Keratinocyte (primary cell): ENCODE measurements at regions not wholly inside any gene's neighbourhood (a gene's known extent, or its start where the extent isn't known, plus 50 kb on each side); places are given as distances from the start of the nearest gene placed in this dataset.

Source experiments
- DNase-seq: peaks from one replicate; pipeline ENCODE4 v3.0.0-alpha.2; 2011; ENCODE audit warnings: low read depth, missing footprints, low spot score
- FAIRE-seq: peaks from 2 replicates; lab custom pipeline; 2011; peaks lifted over from hg19 to GRCh38; lab: Jason Lieb, UNC
- H2AFZ ChIP-seq: 2 replicates; pipeline ENCODE4 v1.6.0; 2012; ENCODE audit warnings: low read length, control low read depth, inconsistent platforms; ENCODE audit not compliant: control insufficient read depth
- H3K27ac ChIP-seq: 2 replicates; pipeline ENCODE4 v1.5.1; 2011; ENCODE audit warnings: low read length; ENCODE audit not compliant: control insufficient read depth, insufficient read depth
- H3K27me3 ChIP-seq: 3 replicates; pipeline ENCODE4 v1.6.0; 2011; ENCODE audit warnings: low read length; ENCODE audit not compliant: control insufficient read depth, insufficient read depth; ENCODE audit errors: extremely low read depth
- H3K36me3 ChIP-seq, 2 experiments: 2 replicates in 1 of 2; 3 replicates in 1 of 2; pipeline ENCODE4 v1.5.1; 2011; ENCODE audit warnings: low read length in 2 of 2, mild to moderate bottlenecking in 1 of 2; ENCODE audit not compliant: control insufficient read depth in 2 of 2, insufficient read depth in 2 of 2; ENCODE audit errors: extremely low read depth in 1 of 2
- H3K4me1 ChIP-seq: 3 replicates; pipeline ENCODE4 v1.5.1; 2011; ENCODE audit warnings: low read length; ENCODE audit not compliant: control insufficient read depth, insufficient read depth; ENCODE audit errors: extremely low read depth
- H3K4me2 ChIP-seq: 3 replicates; pipeline ENCODE4 v1.6.0; 2011; ENCODE audit warnings: low read depth, low read length; ENCODE audit not compliant: control insufficient read depth, insufficient read depth; ENCODE audit errors: extremely low read depth
- H3K4me3 ChIP-seq, 3 experiments: fragments of 200-600 bp in 1 of 3; sonication (generic) in 1 of 3; 2 replicates in 2 of 3; 3 replicates in 1 of 3; pipeline ENCODE4 v1.5.1; 2011 to 2016; ENCODE audit warnings: low read length in 3 of 3, mild to moderate bottlenecking in 3 of 3, control low read depth in 2 of 3, inconsistent platforms in 1 of 3, low read depth in 1 of 3, mixed read lengths in 1 of 3, mixed run types in 1 of 3, moderate library complexity in 1 of 3; ENCODE audit not compliant: control insufficient read depth in 2 of 3, insufficient read depth in 2 of 3; ENCODE audit errors: extremely low read depth in 1 of 3
- H3K79me2 ChIP-seq: 2 replicates; pipeline ENCODE4 v1.6.0; 2012; ENCODE audit warnings: low read length; ENCODE audit not compliant: control insufficient read depth, insufficient read depth
- H3K9ac ChIP-seq: 3 replicates; pipeline ENCODE4 v1.6.0; 2011; ENCODE audit warnings: low read length; ENCODE audit not compliant: control insufficient read depth, insufficient read depth; ENCODE audit errors: extremely low read depth
- H3K9me1 ChIP-seq: 3 replicates; pipeline ENCODE4 v1.6.0; 2011; ENCODE audit warnings: low read length; ENCODE audit not compliant: control insufficient read depth, insufficient read depth; ENCODE audit errors: extremely low read depth
- H3K9me3 ChIP-seq: 2 replicates; pipeline ENCODE4 v1.5.1; 2012; ENCODE audit warnings: low read depth, low read length; ENCODE audit not compliant: control insufficient read depth
- H4K20me1 ChIP-seq: 3 replicates; pipeline ENCODE4 v1.6.0; 2011; ENCODE audit warnings: low read length; ENCODE audit not compliant: control insufficient read depth, insufficient read depth; ENCODE audit errors: extremely low read depth
- EZH2 ChIP-seq: IDR thresholded peaks from one replicate; pipeline ENCODE4 v1.6.1; 2012; ENCODE audit warnings: inconsistent platforms, mild to moderate bottlenecking, low read length, moderate library complexity
- dilution Hi-C: fragments of 300-500 bp; cut with MboI; formaldehyde crosslinking; loops from one replicate; pipeline ENCODE4 v1.7.0; 2020; ENCODE audit warnings: low sequenced_read_pairs; ENCODE audit not compliant: extremely low pct_ligation_motif_present
- TF ChIP-seq, protein P1 (sequence below), 3 experiments: IDR thresholded peaks in 1 of 3; conservative IDR thresholded peaks in 1 of 3; optimal IDR thresholded peaks in 1 of 3; 2 replicates in 2 of 3; 3 replicates in 1 of 3; pipeline versions ENCODE3 to v1.5.1; 2011; ENCODE audit warnings: low read length in 3 of 3, mild to moderate bottlenecking in 3 of 3, moderate library complexity in 2 of 3, control low read depth in 1 of 3, inconsistent platforms in 1 of 3; ENCODE audit not compliant: insufficient read depth in 2 of 3; ENCODE audit errors: extremely low read depth in 1 of 3

- no peaks in the 10 kb centered on the region for H3K4me1 ChIP-seq
- no peaks in the 10 kb centered on the region for H4K20me1 ChIP-seq
- TF ChIP-seq EZH2 = no peak
- TF ChIP-seq, protein P1, sequence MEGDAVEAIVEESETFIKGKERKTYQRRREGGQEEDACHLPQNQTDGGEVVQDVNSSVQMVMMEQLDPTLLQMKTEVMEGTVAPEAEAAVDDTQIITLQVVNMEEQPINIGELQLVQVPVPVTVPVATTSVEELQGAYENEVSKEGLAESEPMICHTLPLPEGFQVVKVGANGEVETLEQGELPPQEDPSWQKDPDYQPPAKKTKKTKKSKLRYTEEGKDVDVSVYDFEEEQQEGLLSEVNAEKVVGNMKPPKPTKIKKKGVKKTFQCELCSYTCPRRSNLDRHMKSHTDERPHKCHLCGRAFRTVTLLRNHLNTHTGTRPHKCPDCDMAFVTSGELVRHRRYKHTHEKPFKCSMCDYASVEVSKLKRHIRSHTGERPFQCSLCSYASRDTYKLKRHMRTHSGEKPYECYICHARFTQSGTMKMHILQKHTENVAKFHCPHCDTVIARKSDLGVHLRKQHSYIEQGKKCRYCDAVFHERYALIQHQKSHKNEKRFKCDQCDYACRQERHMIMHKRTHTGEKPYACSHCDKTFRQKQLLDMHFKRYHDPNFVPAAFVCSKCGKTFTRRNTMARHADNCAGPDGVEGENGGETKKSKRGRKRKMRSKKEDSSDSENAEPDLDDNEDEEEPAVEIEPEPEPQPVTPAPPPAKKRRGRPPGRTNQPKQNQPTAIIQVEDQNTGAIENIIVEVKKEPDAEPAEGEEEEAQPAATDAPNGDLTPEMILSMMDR (optimal IDR thresholded peaks at IDR 0.05 in 1 of 3, IDR thresholded peaks at IDR 0.05 in 1 of 3, conservative IDR thresholded peaks at IDR 0.05 in 1 of 3; ENCODE audit: extremely low read depth in 1 of 3, insufficient read depth in 2 of 3, low read length in 3 of 3) = no peak
- H3K27ac ChIP-seq = no peak overlapping the region
- no peak overlapping the region for H2AFZ ChIP-seq
- DNase-seq = no peak
- no peaks in the 10 kb centered on the region for H3K27me3 ChIP-seq
- H3K79me2 ChIP-seq = no peaks in the 10 kb centered on the region
- no peak for FAIRE-seq
- no peaks in the 10 kb centered on the region for H3K9me1 ChIP-seq
- no peak overlapping the region for H3K4me2 ChIP-seq
- H3K9me3 ChIP-seq = no peaks in the 10 kb centered on the region
- H3K4me3 ChIP-seq = no peak overlapping the region
- H3K9ac ChIP-seq = no peak overlapping the region
- dilution Hi-C loops = no loop called here
- no peaks in the 10 kb centered on the region for H3K36me3 ChIP-seq
These were observed 240.3 kb downstream of the EMP1 start for GRCh38 chr12:13436696-13437391.

- H3K9me1 ChIP-seq = no peaks in the 10 kb centered on the region
- no peaks in the 10 kb centered on the region for H3K79me2 ChIP-seq
- H4K20me1 ChIP-seq = no peaks in the 10 kb centered on the region
- H3K9me3 ChIP-seq = no peaks in the 10 kb centered on the region
- H3K9ac ChIP-seq = no peak overlapping the region
- H3K4me3 ChIP-seq = no peak overlapping the region
- H3K36me3 ChIP-seq = no peaks in the 10 kb centered on the region
- no peak for TF ChIP-seq EZH2
- TF ChIP-seq, protein P1 (optimal IDR thresholded peaks at IDR 0.05 in 1 of 3, IDR thresholded peaks at IDR 0.05 in 1 of 3, conservative IDR thresholded peaks at IDR 0.05 in 1 of 3; ENCODE audit: extremely low read depth in 1 of 3, insufficient read depth in 2 of 3, low read length in 3 of 3) = no peak
- H3K27ac ChIP-seq = no peak overlapping the region
- H2AFZ ChIP-seq = no peak overlapping the region
- dilution Hi-C loops = no loop called here
- no peak for FAIRE-seq
- H3K4me1 ChIP-seq = no peaks in the 10 kb centered on the region
- no peaks in the 10 kb centered on the region for H3K27me3 ChIP-seq
- H3K4me2 ChIP-seq = no peak overlapping the region
- DNase-seq = no peak
These were observed 239.7 kb downstream of the EMP1 start for GRCh38 chr12:13436182-13436581.
